ENCODE measurements at regions not wholly inside any gene's neighbourhood (a gene's known extent, or its start where the extent isn't known, plus 50 kb on each side); places are given as distances from the start of the nearest gene placed in this dataset.
"Not testable (repeated sequence)": the region's sequence is repeated elsewhere in the genome, so short reads cannot be mapped to it uniquely, and the experiment has no call there.

DNA sequence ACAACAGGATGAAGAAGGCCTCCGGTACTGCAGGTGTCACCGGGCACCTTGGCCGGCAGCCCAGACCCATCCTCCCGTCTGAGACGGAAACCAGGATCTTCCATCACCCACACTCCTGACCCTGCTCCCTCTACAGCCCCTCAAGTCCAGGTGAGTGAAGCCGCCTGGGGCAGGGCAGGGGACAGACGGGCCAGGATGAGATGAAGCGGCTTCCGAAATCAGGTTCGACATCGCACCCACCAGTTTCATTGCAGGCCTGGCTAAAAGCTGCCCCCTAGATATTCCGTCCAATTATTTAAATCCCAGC lies 639.1 kb downstream of the TBC1D22A start:
- no peak for DNase-seq (ENCODE audit: low read depth in 2 of 2)

DNA sequence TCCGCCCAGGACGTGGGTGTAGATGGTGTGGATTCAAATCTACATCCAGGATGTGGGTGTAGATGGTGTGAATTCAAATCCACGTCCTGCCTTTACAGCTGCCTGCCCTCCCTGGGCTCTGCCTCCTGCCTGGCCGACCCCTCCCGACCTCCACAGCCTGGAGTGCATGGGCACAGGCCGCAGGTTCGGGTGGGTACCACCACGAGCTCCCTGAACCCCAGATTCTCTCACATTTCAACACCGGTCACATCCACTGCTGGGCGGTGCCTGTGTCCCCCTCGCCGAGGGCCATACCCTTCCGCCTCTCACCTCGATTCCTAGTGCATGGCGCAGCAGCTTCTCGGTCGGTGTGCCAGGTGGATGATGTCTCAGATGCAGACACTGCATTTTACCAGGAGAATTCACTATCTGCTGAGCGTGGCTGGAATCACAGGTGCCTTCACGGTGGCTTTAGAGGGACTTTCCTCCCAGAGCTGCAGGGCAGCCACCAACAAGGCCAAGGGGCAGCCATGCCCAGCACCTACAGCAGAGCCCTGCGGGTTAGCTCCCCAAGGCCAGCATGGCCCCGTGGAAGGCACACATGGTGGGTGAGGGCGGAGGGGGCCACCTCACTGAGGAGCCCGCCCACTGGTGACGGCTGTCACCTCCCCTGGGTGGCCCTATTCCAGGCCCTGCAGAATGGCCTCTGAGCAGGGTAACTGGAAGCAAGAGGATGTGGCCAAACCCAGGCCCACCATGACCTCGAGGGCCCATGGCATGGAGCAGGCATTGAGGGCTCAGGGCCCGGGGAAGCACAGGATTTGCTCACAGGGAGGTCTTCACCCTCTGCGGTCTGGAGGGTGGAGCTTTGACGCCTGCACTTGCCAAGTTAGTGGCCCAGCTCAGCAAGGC lies 638.5 kb downstream of the TBC1D22A start:
- DNase-seq (ENCODE audit: low read depth in 2 of 2): no peak

DNA sequence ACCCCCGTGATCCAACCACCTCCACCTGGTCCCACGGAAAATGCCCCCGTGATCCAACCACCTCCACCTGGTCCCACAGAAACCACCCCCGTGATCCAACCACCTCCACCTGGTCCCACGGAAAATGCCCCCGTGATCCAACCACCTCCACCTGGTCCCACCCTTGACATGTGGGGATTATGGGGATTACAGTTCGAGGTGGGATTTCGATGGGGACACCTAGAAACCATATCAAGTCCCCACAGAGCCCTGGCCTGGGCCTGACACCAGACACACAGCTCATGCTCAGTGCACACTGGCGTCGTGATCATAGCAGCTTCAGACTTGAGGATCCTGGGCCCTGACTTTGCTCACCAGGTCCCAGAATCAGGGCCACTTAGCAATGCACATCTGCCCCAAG lies 637.7 kb downstream of the TBC1D22A start:
- DNase-seq (ENCODE audit: low read depth in 2 of 2): not testable (repeated sequence)

DNA sequence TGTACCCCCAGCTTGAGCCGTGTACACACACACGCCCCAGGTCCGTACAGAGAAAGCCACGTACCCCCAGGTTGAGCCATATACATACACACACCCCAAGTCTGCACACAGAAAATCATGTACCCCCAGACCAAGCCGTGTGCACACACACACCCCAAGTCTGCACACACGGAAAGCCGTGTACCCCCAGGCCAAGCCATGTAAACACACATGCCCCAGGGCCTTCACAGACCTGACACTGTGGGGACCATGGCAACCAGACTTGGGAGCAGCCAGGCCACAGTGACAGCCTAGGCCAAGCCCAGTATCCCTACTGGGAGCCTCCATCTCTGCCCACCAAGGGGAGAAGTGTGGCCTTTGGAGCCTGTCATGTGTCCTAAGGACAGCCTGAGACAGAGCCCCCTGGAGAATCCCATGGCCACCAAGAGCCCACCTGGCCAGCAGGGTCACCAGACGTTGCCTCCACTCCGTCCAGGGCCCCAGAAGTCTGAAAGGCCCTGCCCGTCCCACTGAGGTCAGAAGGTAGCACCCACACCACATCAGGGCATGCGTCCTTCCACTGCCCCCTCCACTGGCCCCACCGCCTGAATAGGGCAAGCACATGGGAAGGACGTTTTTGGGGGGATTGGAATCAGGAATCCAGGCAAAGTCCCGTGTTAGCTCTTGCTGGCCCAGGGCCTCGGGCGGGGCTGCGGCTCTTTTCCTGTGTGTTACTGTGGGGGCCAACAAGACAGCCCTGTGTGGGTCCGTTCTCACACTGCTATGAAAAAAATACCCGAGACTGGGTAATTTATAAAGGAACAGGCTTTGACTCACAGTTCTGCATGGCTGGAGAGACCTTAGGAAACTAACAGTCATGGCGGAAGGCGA lies 636.7 kb downstream of the TBC1D22A start:
- no peak for DNase-seq (ENCODE audit: low read depth in 2 of 2)

DNA sequence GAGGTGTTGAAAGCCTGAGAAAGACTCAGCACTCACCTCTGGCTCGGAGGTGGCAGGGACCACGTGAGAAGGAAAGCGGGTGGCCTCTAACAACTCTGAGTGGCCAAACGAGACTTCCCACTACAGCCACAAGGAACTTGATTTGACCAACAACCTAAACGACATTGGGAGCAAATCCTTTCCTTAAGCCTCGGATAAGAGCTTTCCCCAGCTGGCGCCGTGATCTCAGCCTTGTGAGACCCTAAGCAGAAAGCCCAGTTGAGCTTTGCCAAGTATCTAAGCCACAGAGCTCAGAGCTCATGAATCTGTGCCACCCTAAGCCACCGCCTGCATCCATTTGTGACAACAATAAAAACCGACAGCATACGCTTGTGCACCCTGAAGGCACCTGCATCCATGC lies 636.0 kb downstream of the TBC1D22A start:
- no peak for DNase-seq (ENCODE audit: low read depth in 2 of 2)

DNA sequence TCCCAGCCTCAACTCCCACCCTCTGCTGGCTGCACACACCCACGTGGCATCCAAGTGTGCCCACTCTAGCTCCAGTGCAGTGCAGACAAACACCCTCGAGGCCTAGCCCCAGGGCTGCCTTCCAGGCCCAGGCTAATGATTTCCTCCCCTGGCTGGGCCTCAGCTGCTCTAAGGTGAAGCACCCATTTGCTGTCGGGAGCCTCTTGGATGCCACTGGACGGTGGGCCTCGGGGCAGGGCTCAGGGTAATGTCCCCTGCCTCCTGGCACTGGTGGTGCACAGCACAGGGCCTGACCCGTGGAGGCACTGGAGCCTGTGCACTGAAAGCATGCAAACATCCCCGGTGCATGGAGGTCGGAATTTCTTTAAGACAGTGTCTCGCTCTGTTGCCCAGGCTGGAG lies 635.2 kb downstream of the TBC1D22A start:
- DNase-seq (ENCODE audit: low read depth in 2 of 2): no peak

GRCh38 chr22:47396515-47396914 lies 634.1 kb downstream of the TBC1D22A start:
- DNase-seq (ENCODE audit: low read depth in 2 of 2): no peak

GRCh38 chr22:47396105-47396504 lies 633.7 kb downstream of the TBC1D22A start:
- DNase-seq (ENCODE audit: low read depth in 2 of 2): no peak

- DNase-seq (ENCODE audit: low read depth in 2 of 2): no peak
These were observed 633.0 kb downstream of the TBC1D22A start for GRCh38 chr22:47395481-47395880.

DNA sequence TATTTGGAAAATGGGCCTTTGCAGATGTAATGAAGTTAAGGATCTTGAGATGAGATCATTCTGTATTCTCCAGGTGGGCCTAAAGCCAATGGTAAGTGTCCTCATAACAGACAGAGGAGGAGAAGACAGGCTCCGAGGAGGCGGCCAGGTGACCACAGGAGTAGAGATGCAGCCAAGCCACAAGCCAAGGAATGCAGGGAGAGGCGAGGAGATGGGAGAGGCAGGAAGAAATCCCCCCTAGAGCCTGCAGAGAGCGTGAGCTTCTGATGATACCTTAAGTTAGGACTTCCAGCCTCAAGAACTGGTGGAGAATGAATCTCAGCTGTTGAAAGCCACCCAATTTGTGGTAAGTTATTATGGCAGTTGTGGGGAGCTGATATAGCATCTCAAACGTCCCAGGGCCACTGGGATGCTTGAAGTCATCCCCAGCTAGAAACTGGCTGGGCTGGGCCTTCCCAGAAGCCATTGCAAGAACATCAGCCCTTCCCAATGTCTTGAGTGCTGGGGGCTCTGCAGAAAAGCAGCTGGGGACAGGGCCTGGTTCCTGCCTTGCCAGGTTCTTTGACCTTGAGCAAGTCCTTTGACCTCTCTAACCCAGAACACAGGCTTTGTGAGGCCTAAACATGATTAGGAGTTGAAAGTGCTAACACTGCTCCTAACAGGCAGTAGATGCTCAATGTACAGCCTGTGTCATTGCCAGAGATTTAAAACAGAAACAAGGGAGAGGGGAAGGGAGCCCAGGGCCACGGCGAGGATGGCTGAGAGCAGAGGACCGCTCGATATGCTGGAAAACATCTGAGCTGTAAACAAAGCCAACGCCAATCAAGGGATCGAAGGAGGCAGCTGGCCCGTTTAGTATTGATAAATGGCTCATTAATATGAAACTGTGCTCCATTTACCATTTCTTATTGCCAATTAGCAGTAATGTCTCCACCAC lies 632.3 kb downstream of the TBC1D22A start:
- no peak for DNase-seq (ENCODE audit: low read depth in 2 of 2)

DNA sequence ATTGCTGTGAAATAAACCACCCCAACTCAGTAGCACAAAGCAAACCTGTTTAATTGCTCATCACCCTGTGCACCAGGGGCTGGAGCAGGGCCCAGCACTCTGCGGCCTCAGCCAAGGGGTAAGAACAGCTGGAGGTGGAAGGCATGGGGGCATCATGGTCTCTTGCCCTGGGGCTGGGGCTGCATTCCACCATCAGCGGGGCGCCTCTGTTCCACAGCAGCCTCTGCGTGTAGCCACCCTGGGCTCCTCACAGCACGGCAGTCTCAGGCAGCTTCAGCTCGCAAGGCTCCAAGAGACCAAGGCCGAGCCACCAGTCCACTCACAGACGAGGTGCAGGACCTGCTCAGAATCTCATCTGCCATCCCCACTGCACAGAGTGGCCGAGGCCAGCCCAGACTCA lies 630.7 kb downstream of the TBC1D22A start:
- DNase-seq (ENCODE audit: low read depth in 2 of 2): no peak

- DNase-seq (ENCODE audit: low read depth in 2 of 2): no peak
These were observed 630.3 kb downstream of the TBC1D22A start for GRCh38 chr22:47392729-47393128.

GRCh38 chr22:47392054-47392347 lies 629.6 kb downstream of the TBC1D22A start:
- DNase-seq (ENCODE audit: low read depth in 2 of 2): no peak

- no peak for DNase-seq (ENCODE audit: low read depth in 2 of 2)
These were observed 629.0 kb downstream of the TBC1D22A start for GRCh38 chr22:47391169-47392053.

- no peak for DNase-seq (ENCODE audit: low read depth in 2 of 2)
These were observed 627.8 kb downstream of the TBC1D22A start for GRCh38 chr22:47390026-47390970.

GRCh38 chr22:47389201-47389600 lies 626.8 kb downstream of the TBC1D22A start:
- DNase-seq (ENCODE audit: low read depth in 2 of 2): no peak

DNA sequence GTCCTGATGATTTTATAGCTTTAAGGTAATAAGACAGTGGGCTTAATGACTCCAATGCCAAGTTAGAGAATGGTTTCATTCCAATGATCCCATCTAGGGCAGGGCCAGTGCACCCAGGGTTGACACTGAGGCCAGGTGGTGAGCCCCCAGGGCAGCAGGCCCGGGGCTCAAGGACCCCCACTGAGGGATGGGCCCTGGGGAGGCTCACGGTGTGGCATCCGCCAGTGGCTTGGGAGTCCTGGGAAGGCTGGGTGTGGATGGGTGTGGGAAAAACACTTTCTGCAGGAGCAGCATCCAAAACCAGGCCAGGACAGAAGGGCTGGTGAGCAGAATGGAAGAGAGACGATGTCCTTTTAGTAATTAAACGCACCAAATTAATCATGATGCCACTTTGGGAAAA lies 626.3 kb downstream of the TBC1D22A start:
- no peak for DNase-seq (ENCODE audit: low read depth in 2 of 2)

GRCh38 chr22:47388331-47388730 lies 625.9 kb downstream of the TBC1D22A start:
- no peak for DNase-seq (ENCODE audit: low read depth in 2 of 2)

DNA sequence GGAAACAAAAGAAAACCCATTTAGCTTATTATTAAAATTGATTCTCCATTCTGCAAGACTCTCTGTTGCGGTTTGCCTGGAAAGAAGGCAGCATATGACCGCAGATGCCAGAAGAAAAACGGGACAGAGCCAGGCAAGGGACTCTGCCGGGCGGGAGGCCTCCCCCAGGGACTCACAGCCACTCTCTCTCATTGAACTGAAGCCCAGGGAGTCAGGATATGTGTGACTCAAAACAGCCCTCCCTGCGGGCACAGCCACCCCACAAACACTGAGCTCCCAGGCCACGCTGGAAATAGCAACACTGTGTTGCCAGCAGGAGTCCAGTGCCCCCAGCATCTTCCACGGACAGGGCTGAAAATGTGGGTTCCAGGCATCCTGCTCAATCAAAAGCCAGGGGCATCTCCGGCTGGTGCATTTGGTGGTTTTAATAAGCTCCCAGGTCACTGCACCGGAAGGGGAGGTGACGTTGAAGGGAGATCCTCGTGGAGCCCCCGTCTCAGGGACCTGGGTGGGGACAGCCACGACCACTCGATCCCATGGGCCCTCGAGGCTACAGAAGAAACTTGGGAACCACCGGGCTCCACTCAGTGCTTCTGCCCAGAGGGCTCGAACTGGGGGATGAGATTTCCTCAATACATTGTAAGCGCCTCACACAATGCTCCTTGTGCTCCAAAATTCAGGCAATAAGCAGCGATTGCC lies 624.5 kb downstream of the TBC1D22A start:
- no peak for DNase-seq (ENCODE audit: low read depth in 2 of 2)
